GM10248 (cell line): ENCODE measurements at regions not wholly inside any gene's neighbourhood (a gene's known extent, or its start where the extent isn't known, plus 50 kb on each side); places are given as distances from the start of the nearest gene placed in this dataset.

ENCODE experiments used
- CTCF ChIA-PET: fragments of 300-600 bp; sonication (Branson Sonifier 250); formaldehyde crosslinking; extraction: SDS; loops from one replicate; lab custom pipeline; 2021; ENCODE audit warnings: antibody characterized with exemption; lab: Yijun Ruan, JAX
- POLR2A ChIA-PET: fragments of 350-650 bp; sonication (Branson Sonifier 250); formaldehyde crosslinking; extraction: SDS; loops from one replicate; lab custom pipeline; 2020; ENCODE audit warnings: antibody characterized with exemption; lab: Yijun Ruan, JAX
- DNase-seq: peaks from one replicate; pipeline ENCODE4 v3.0.0; 2012; ENCODE audit errors: extremely low spot score
- CTCF ChIP-seq: IDR thresholded peaks from 2 replicates; pipeline ENCODE4 v1.5.1; 2012; ENCODE audit warnings: mild to moderate bottlenecking, low read depth; ENCODE audit errors: extremely low read depth, missing control alignments, control extremely low read depth

DNA sequence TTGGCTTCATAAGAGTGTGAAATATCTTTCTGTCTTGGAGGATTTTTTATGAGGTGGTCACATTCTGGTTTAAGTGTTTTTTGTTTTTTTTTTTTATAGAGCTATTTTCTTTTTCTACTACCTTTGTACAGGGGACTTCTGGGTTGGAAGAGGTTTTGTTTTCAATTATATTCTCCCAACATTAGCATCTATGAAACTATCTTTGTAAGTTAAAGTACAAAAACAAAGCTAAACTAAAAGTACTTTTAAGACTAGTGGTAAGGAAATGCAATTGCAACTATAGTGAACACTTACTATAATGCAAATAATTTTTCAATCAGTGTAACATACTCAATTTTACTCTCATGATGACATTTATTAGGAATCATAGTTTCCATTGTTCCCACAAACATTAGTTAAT lies 688.2 kb downstream of the SI start:
- no peak for TF ChIP-seq CTCF
- DNase-seq = no peak
- POLR2A ChIA-PET = no interaction called here
- CTCF ChIA-PET = interaction anchor here (0.6 kb wide), 1 partner anchor 14 kb away, joined by 3 read pairs; no protein-coding TSS in a partner anchor

DNA sequence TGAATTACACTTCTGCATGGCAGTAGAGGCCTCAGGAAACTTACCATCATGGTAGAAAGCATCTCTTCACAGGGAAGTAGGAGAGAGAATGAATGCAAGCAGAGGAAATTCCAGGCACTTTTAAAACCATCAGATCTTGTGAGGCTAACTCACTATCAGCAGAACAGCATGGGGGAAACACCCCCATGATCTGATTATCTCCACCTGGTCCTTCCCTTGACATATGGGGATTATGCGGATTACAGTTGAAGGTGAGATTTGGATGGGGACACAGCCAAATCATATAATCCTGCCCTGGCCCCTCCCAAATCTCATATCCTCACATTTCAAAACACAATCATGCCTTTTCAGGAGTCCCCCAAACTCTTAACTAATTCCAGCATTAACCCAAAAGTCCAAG lies 691.1 kb downstream of the SI start:
- ChIA-PET POLR2A (no interaction called here), CTCF (no interaction called here)
- DNase-seq = no peak
- TF ChIP-seq CTCF = no peak

GRCh38 chr3:164380156-164380555 lies 698.1 kb downstream of the SI start:
- no peak for DNase-seq
- TF ChIP-seq CTCF = no peak
- POLR2A ChIA-PET = no interaction called here
- CTCF ChIA-PET = no interaction called here

DNA sequence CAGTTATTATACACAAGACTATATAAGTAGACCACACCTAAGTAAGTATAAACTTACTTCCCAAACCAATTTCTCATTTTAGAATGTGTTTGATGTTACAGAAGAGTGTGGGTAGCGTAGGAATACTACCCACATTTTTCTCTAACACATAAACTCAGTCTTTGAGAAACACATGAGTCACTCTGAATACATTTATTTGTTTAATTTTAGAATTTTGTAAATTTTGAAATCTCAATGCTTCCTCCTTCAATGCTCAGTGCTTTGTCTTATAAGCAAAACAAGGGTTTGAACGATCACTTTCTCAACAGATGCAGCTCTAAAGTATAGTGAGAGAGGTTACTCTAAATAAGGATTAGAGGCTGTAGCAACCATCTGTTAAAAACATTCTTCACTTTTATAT lies 700.8 kb downstream of the SI start:
- CTCF ChIA-PET = no interaction called here
- POLR2A ChIA-PET = no interaction called here
- TF ChIP-seq CTCF = no peak
- no peak for DNase-seq

GRCh38 chr3:164375995-164376394 lies 702.3 kb downstream of the SI start:
- CTCF ChIA-PET = interaction anchor here (1.2 kb wide), 1 partner anchor 14 kb away, joined by 3 read pairs; no protein-coding TSS in a partner anchor
- no peak for TF ChIP-seq CTCF
- POLR2A ChIA-PET = no interaction called here
- DNase-seq = no peak

- POLR2A ChIA-PET = no interaction called here
- DNase-seq = no peak
- CTCF ChIA-PET = no interaction called here
- TF ChIP-seq CTCF = no peak
These were observed 702.8 kb downstream of the SI start for GRCh38 chr3:164375538-164375937.

DNA sequence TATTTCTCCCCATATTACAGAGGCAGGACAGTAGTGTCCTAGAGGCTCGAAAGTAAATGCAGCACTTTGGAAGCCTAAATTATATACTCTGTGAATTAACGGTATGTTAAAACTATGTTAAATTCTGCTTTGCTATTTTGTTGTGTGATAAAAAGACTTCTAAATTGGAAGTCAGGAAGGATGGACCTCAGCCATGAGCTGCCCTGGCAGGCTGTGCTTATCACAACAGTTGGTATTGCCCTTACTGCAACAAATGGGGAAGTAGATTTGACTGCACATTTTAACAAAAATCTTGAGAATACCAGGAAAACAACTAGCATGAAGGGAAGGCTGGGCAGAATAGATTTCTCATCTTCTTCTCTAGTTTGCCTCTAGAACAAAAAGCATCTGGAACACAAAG lies 706.6 kb downstream of the SI start:
- POLR2A ChIA-PET = no interaction called here
- no peak for DNase-seq
- no peak for TF ChIP-seq CTCF
- CTCF ChIA-PET = interaction anchor here (1.5 kb wide), 1 partner anchor 24 kb away, joined by 3 read pairs; no protein-coding TSS in a partner anchor
